ENCODE measurements at regions not wholly inside any gene's neighbourhood (a gene's known extent, or its start where the extent isn't known, plus 50 kb on each side); places are given as distances from the start of the nearest gene placed in this dataset.
A peak's percentile ranks its signal among the peaks of the same experiment; 100 is the strongest.

DNA sequence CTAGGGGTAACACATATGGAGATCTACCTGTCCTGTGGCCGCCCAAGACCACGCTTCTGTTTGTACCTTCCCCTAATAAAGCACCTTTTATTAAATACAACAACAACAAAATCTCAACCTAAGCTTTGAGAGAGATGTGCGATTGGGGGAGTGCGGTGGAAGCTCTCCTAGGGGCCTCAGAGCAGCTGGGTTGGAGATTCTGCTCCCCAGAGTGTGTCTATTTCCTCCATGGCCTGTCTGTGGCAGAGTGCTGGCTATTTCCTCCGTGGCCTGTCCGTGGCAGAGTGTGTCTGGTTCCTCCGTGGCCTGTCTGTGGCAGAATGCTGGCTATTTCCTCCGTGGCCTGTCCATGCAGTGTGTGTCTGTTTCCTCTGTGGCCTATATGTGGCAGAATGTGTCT, 139.3 kb upstream of the IPO9 start:
- no peak for DNase-seq

DNA sequence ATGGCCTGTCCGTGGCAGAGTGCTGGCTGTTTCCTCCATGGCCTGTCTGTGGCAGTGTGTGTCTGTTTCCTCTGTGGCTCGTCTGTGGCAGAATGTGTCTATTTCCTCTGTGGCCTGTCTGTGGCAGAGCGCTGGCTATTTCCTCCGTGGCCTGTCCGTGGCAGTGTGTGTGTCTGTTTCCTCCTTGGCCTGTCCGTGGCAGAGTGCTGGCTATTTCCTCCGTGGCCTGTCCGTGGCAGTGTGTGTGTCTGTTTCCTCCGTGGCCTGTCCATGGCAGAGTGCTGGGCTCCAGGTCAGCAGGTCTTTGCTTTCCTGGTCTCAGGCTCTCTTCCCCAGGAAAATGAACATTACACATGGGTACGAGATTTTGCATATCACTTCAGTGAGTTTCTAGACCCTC, 138.4 kb upstream of the IPO9 start:
- DNase-seq, result no peak

DNA sequence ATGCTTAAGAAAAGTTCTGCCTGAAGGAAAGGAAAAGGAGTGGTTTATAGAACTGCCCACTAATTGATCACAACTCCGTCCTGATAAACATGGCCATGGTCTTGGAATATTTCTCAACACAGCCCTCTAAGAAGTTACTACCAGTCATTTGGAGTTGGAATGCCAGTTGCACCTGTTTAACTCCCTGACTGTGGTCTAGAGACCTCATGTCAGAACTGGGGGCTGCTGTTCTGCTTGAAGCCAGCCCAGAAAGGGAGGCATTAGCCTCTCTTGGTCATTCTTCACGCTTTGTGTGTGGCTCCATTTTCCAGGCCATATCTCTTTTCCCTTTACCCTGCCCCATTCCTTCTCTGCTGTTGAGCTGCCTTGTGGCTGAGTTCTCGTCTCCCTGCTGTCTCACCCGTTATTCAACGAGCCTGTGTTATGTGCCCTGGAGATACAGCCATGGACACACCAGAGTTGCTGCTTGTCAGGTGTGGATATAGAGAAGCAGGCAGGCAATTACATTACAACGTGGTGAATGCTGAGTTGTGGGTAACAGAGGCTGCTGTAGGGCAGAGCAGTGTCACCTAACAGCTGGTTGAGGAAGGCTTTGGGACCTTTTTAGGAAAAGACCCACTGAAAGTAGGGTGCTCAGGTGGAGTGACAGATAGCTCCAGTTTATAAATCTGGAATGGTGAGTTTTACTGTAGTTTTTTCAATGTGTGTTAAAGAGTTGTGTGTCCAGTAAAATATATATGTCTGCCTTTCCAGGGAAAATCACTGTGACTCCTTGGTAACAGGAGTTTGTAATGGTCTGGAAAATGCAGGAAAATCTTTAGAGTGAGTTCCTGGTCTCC, 137.0 kb upstream of the IPO9 start:
- DNase-seq, result no peak

DNA sequence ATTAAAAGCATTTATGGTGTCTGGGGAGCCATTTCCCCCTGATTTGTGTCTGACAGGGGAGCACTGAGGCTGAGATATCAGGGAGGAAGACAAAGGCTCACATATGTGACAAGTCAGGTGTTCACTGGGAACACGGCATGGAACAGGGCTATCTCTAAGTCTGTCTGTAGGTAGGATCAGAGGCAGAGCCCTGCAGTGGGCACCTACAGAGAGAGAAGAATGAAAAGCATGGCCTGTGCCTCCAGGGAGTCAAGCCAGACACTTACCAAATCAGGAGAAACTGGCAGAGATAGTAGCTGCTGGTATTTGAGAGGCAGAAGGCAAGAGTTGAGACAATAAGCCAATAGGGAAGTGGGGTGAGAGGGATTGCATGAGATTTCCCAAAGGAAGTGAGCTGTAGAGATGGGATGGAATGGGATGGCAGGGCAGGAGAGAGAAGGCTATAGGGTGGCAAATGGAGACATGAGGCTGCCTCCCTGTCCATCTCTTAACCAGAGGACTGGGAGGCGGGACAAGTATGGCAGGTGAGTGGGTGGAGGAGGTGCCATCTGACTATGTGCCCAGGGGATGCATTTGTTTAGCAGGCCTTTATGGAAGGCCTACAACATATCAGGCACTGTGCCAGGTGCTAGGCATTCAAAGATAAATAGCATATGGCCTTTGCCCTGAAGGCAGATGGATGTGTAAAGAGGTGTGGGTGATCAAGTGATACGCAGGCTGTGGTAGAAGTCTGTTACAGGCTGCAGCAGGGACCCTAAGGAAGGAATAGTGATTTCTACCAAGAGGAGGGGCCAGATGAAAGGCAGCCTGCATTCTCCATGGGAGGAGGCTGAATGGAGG, 136.2 kb upstream of the IPO9 start:
- peak; percentile 99 for DNase-seq

DNA sequence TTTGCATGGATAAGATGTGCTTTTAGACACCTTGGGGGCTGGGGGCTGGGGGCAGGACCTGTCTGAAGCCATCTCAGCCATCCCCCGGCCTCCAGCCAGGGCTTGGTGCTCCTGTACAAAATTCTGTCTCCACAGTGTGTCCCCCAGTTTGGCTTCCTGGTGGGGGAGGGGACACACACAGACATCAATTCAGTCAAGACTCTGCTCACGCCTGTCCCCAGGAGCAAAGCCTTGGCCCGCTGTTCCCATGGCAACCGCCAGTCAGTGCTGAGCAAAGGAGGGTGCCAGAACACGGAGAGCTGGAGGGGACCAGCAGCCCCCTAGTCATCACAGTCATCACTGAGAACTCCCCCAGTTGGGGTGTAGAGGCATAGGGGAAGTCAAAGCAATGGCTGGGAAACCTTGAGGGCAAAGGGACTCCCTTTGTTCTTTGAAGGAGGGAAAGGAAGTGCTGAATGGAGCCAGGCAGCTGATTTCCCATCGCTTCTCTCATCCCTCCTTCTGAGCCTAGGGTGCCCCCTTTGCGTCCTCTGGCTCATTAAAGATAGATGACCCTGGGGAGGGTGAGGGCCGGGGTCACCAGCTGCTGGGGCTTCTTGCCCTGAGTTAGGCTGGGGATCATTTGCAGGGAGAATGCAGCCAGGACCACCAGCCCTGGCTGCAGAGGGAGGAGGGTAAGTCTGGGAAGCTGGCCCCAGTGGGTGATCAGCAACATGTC, 134.9 kb upstream of the IPO9 start:
- no peak for DNase-seq

DNA sequence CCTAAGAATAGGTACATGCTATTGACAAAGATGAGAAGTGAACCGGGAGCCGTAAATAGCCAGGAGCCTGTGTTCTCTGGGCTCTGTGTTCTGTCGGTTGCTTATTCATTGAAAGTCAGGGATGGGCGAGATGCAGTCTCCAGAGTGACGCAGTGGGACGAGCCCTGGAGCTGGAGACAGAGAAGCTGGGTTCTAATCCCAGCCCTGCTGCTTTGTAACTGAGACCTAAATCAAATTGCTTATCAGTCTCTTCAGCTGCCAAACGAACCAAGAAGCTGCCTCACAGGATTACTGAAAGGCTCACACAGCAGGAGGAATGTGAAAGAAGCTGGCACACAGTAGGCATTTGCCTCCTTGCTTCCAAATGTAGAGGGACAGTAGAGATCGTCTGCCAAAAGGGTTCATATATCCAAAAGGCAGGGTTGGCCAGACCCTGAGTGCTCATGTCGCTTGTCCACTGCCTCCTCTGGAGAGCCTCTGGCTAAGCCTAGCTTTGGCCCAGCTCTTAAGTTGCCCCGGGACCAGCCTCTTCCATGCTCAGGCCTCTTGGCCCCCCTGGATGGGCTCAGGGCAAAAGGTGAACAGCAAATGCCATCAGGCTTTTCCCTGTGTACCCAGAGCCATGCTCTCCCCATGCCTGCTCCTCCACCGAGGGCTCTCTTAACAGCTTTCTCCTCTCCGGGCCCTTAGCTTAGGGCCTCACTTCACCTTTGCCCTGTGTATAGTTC, 134.2 kb upstream of the IPO9 start:
- DNase-seq, result no peak

DNA sequence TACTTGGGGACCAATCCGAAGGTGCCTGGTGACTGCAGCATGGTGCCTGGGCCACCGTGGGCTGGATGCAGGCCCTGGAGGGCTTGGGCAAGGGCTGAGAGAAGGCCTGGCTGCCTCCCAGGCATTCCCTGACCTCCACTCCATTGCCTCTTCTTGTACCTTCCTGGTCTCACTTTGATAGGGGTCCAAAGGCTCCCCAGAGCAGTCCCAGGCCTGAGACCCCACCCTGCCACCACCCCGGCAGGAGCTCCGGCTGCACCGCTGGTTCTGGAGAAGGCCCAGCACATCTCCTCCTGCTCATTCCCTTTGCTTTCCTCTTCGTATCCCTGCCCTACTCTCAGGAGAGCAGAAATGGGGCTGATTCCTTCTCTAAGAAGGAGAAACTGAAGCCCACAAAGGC, 133.3 kb upstream of the IPO9 start:
- no peak for DNase-seq

DNA sequence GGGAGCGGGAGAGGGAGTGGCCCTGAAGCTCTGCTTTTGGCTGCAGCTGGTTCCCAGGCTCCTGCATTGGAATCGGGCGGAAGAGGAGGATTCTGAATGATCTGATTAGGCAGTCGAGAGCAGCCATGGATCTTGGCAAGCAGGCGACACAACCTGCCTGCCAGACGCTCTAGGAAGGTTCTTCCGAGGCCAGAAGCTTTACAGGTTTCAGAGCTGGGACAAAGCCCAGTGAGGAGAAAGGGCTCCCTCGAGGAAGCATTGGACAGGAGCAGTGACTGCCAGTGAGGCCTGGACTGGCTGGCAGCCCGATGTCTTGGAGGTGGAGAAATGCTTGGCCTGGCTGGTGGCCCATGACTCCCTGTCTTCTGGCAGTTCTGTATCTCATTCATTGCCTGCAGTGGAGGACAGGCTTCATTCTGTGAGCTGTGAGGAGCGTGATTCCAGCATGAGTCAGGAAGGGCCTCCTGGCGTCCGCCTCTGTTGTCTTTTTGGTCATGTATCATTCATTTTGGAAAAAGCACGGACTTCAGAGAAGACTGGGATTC, 132.7 kb upstream of the IPO9 start:
- DNase-seq, result peak; percentile 26

DNA sequence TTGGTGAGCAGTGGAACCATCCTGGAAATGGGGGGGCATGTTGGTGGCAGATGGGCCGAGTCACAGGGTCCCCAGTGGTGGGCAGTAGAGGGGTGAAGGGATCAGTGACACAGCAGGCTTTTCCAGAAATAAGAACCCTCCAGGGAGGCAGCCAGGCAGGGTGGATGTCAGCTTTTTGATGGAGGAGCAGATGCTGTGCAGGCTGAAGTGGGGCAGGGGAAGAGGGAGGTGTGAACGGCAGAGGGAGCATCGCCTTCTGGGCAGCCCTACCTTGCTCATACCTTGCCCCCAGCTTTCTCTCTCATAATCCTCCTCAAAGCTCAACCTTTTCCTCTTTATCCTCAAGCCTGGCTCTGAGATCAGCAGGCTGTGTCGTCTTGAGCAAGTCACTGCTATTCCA, 131.8 kb upstream of the IPO9 start:
- peak; percentile 88 for DNase-seq

DNA sequence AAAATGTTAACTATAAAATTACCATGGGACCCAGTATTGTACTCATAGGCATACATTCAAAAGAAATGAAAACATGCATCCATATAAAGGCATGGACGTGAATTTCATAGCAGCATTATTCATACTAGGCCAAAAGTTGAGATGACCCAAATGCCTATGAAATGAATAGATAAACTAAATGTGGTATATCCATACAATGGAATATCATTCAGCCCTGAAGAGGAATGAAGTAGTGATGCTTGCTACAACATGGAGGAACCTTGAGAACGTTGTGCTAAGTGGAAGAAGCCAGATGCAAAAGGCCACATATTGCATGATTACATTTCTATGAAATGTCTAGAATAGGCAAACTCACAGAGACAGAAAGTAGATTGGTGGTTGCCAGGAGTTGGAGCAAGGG, 127.1 kb upstream of the IPO9 start:
- no peak for DNase-seq

DNA sequence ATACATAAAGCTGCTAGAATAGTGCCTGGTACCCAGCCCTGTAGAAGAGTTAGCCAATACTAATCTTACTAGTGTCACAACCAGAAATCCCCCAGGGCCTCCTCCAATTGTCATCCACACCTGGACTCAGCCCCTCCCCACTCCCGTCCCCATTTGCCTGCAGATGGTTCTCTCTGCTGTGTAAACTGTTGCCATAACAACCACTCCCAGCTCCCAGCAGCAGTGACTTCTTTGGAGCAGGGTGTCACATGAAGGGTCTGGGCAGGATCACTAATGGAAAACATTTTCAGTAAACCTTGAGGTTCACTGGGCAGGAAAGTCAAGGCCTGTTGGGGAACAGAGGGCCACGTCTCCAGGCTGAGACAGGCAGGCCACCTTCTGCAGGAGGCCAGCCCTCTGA, 126.0 kb upstream of the IPO9 start:
- DNase-seq, result peak; percentile 98

DNA sequence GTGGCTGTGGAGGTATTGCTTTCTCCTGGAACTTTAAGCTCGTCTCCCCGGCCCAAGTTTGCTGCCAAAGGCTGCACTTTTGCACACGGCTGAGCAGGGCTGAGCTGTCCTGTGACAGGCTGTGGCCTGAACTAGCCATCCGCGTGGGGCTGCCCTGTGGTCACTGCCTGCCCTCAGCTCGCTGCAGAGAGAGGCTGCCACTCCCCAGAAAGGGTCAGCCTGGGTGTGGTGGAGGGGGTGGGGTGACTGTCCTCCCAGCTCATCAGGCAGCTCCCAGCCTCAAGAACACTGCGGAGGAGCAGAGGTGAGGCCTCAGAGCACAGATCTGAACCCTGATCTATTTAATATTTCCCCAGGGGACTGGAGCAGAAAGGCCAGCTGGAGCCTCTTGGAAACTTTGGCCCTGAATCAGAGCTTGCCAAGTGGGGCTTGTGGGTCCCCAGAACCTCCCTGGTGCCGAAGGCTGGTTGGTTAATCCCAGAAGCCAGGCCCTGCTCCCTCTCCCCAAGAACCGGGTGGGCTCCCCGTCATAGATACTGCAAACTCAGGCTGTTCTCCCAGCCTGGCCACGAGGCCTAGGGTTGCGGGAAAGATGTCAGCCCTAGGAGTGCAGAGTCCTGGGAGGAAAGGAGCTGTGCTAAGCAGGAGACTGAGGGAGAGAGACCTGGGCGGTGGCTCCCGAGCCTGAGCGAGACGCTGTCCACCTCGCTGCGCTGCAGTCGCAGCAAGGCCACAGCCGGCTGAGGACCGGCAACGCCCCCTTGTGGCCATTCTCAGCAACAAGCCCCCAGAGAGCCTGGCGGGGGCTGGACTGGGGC, 125.1 kb upstream of the IPO9 start:
- DNase-seq, result peak; percentile 74

DNA sequence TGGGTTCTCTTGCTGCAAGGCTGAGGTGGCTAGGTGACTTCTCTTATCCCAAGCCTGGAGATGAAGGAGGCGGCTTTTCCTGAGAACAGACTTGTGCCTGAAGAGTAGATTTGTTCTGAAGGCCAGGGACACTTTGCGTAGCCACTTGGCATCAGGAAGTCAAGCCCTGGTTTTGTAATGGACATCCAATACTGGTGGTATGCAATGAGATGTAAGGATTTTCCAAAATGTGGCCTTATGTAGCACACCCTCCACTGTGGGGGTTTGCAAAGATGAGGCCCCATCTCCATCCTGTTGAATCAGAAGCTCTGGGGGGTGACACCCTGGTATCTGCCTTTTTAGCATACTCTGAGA, 124.5 kb upstream of the IPO9 start:
- DNase-seq, result no peak

DNA sequence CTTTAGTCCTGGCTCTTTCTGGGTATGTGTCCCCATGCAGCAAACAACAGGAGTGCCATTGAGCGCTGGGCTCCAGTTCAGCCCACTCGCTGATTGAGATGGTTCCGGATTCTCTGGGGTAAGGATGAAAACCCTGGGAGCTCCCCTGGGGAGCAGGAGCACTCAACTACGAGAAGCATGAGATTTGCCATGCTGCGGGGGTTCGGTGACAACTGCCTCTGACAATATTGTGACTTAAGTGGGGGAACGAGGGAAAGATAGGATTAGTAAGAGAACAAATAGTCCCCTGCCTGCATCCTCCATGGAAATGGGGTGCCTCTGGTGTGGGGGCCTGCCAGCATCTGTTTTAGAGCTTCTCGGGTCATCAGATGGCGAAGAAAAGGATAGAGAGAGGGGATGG, 123.6 kb upstream of the IPO9 start:
- no peak for DNase-seq

DNA sequence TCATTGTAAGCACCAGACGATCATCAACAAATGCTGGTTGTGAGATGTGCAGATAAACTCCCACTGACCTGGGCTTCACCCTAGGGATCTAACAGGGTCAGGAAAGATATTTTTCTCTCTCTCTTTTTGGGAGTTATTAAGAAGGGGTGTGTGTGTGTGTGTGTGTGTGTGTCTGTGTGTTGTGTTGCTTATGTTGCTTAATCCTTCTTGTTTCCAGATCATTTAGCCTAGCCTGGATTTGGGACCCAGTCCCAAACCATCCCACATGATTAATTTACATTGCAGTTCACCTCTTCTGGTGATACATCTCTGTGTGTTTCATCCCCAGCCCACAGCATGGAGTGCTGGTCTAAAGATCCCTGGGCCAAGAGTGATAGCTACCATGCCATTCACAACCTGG, 122.8 kb upstream of the IPO9 start:
- DNase-seq, result no peak

DNA sequence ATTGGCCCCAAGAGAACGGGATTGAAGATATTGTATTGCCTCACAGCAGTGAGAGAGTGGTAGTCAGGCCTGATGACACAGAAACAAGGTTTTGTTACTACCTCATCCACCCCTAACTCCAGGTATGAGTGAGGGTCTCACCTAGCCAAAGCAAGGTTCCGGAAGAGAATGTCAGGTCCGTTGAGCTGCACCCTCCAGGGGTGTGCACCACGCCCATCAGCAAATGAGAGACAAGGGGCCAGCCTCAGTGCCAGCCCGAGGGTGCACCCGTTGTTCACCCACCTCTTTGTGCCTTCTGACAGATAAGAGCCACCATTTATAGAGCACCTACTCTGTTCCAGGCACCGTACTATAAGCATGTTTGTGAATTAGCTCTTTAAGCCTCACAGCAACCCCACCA, 121.9 kb upstream of the IPO9 start:
- DNase-seq, result no peak

DNA sequence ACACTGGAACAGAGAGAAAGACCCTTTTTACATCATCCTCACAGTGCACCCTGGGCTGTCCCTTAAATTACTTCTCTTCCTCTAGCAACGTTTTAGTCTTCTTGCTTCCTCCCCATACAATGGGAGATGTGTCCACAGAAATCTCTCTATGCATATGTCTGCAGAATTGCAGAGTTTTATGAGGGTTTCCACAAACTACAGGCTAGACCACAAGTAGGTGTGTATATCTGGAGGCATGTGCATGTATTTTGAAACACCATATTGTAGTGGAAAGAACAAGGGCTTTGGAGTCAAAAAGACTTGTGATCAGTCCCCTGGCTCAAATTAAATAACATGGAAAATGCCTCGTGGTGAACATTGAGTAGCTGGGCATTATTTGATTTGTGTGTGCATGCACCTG, 121.3 kb upstream of the IPO9 start:
- DNase-seq, result no peak

DNA sequence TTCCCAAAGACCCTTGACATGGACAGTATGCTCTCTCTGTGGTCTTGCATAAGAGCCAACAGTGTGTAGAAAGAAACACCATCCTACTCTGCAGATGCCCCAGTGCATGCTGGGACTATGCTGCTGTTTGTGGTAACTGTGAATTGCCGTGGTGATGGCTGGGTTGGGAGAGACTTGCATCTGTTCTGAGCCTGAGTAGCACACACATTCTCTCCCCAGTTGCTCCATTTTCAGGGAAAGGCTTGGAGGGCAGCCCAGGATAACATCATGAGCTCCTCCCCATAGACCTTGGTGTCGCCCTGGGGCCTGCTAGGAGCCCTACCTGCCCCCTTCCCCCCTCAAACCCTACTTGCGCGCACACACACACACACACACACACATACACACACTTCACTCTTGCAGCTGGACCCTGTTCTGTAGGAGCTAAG, 120.9 kb upstream of the IPO9 start:
- DNase-seq, result peak; percentile 47

DNA sequence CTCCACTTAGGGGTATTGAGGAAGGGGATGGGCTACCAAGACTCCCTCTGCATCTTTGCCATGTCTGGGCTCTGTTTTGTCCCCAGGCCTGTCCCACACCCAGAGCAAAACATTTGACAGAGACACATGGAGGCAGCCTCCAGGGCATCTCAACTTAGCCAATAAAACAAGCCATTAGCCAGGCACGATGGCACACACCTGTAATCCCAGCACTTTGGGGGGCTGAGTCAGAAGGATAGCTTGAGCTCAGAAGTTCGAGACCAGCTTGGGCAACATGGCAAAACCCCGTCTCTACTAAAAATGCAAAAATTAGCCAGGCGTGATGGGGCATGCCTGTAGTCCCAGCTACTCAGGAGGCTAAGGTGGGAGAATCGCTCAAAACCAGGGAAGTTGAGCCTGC, 120.3 kb upstream of the IPO9 start:
- DNase-seq, result no peak

DNA sequence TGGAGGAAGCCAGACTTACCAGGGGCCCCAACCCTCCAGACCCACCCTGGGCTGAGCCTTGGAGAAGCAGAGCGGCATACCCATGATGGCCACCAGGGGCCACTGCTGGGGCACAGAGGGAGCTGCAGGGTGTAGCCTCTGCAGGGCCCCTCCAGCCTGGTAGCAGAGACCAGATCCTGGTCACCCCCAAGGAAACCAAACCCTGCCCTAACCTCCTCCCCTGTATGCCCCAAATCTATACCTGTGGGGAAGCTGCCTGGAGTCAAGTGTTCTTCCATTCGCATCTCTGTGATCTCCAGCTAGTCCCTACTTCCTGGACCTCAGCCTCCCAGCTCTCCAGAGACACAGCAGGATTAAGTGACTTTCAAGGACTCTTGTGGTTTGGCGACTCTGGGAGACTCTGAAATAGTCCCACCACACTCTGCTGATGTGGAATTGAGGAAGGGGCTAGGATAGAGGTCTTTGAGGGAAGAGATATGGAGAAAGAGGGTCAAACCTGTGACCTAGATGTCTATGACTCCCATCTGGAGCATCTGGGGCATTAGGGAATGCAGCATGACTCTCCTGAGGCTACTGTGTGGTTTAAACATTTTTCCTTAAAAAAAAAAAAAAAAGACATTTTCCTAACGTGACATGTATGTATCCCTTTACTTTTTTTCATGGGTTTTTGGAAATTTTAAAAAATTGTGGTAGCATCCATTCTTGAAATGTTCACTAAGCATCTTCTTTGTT, 119.2 kb upstream of the IPO9 start:
- DNase-seq, result peak; percentile 20

Data from NCI-H2171 treated with DMSO at 0.1 percent for 48 hours (cell line).